OCI-LY7 (cell line): ENCODE measurements at regions not wholly inside any gene's neighbourhood (a gene's known extent, or its start where the extent isn't known, plus 50 kb on each side); places are given as distances from the start of the nearest gene placed in this dataset.

Experiments
- CTCF ChIP-seq: fragments of 200-600 bp; sonication (generic); conservative IDR thresholded peaks from 2 replicates; pipeline ENCODE4 v1.5.1; 2014; ENCODE audit warnings: mild to moderate bottlenecking, antibody characterized with exemption, low read length, moderate library complexity, mixed read lengths
- EZH2phosphoT487 ChIP-seq: fragments of 200-600 bp; sonication (generic); IDR thresholded peaks from 2 replicates; pipeline ENCODE4 v1.6.1; 2018; ENCODE audit warnings: low read depth, borderline replicate concordance, mild to moderate bottlenecking, mixed run types, antibody characterized with exemption, low read length, moderate library complexity, mixed read lengths

- TF ChIP-seq CTCF, result no peak
- no peak for TF ChIP-seq EZH2phosphoT487
Observed at GRCh38 chr18:1928711-1929110, 642.6 kb downstream of the METTL4 start.
